HEK293 (cell line): ENCODE measurements at regions not wholly inside any gene's neighbourhood (a gene's known extent, or its start where the extent isn't known, plus 50 kb on each side); places are given as distances from the start of the nearest gene placed in this dataset.

Experiments used
- ATF2 ChIP-seq: fragments of 450-650 bp; formaldehyde crosslinking; IDR thresholded peaks from 2 replicates; pipeline ENCODE4 v1.5.1; 2016; ENCODE audit warnings: missing biosample characterization, missing genetic modification characterization, low read depth
- CTCF ChIP-seq: fragments of 450-650 bp; formaldehyde crosslinking; IDR thresholded peaks from 2 replicates; pipeline ENCODE4 v1.5.1; 2016; ENCODE audit warnings: missing biosample characterization, missing genetic modification characterization
- GLI4 ChIP-seq: fragments of 450-650 bp; formaldehyde crosslinking; IDR thresholded peaks from 2 replicates; pipeline ENCODE4 v1.5.1; 2016; ENCODE audit warnings: missing biosample characterization, missing genetic modification characterization
- GLIS1 ChIP-seq: fragments of 450-650 bp; formaldehyde crosslinking; IDR thresholded peaks from 2 replicates; pipeline ENCODE4 v1.5.1; 2016; ENCODE audit warnings: missing biosample characterization, missing genetic modification characterization
- KLF10 ChIP-seq: fragments of 450-650 bp; IDR thresholded peaks from 2 replicates; pipeline ENCODE4 v1.5.1; 2018; ENCODE audit warnings: missing biosample characterization, mild to moderate bottlenecking, missing genetic modification characterization
- KLF16 ChIP-seq: fragments of 450-650 bp; formaldehyde crosslinking; IDR thresholded peaks from 2 replicates; pipeline ENCODE4 v1.5.1; 2017; ENCODE audit warnings: missing biosample characterization, missing genetic modification characterization
- OVOL3 ChIP-seq: fragments of 450-650 bp; formaldehyde crosslinking; IDR thresholded peaks from 2 replicates; pipeline ENCODE4 v1.5.1; 2016; ENCODE audit warnings: missing biosample characterization, missing genetic modification characterization
- PRDM6 ChIP-seq: fragments of 450-650 bp; formaldehyde crosslinking; IDR thresholded peaks from 2 replicates; pipeline ENCODE4 v1.5.1; 2017; ENCODE audit warnings: missing biosample characterization, missing genetic modification characterization
- ZNF18 ChIP-seq: fragments of 450-650 bp; formaldehyde crosslinking; IDR thresholded peaks from 2 replicates; pipeline ENCODE4 v1.5.1; 2016; ENCODE audit warnings: missing biosample characterization, missing genetic modification characterization
- ZNF274 ChIP-seq, 2 experiments: fragments of 200-500 bp in 1 of 2; fragments of 450-650 bp in 1 of 2; sonication (Bioruptor generic) in 1 of 2; formaldehyde crosslinking in 1 of 2; IDR thresholded peaks; 2 replicates each; pipeline versions ENCODE4 v1.5.1 to v1.6.1; 2014 to 2016; ENCODE audit warnings: borderline replicate concordance in 1 of 2, inconsistent platforms in 1 of 2, low read length in 1 of 2, missing biosample characterization in 1 of 2, missing genetic modification characterization in 1 of 2
- ZNF707 ChIP-seq: fragments of 450-650 bp; formaldehyde crosslinking; IDR thresholded peaks from 2 replicates; pipeline ENCODE4 v1.5.1; 2016; ENCODE audit warnings: missing biosample characterization, missing genetic modification characterization
- ZSCAN5A ChIP-seq: fragments of 450-650 bp; formaldehyde crosslinking; IDR thresholded peaks from 2 replicates; pipeline ENCODE4 v1.5.1; 2016; ENCODE audit warnings: missing biosample characterization, missing genetic modification characterization

GRCh38 chr7:101724957-101725356 lies 92.5 kb upstream of the CUX1 start:
- TF ChIP-seq PRDM6 (tag by site-specific recombination) (no peak), ATF2 (tag by site-specific recombination) (no peak), GLIS1 (tag by site-specific recombination) (no peak), KLF10 (tag by site-specific recombination) (no peak), GLI4 (tag by site-specific recombination) (no peak), OVOL3 (tag by site-specific recombination) (no peak), CTCF (tag by site-specific recombination) (no peak), KLF16 (tag by site-specific recombination) (no peak), ZNF18 (tag by site-specific recombination) (no peak), ZNF707 (tag by site-specific recombination) (no peak), ZNF274 (IDR thresholded peaks at IDR 0.05; ENCODE audit: low read length) (no peak), ZNF274 (tag by site-specific recombination; IDR thresholded peaks at IDR 0.05; ENCODE audit: borderline replicate concordance) (no peak), ZSCAN5A (tag by site-specific recombination) (no peak)
